IPS DF 19.7 (cell line): ENCODE measurements at regions not wholly inside any gene's neighbourhood (a gene's known extent, or its start where the extent isn't known, plus 50 kb on each side); places are given as distances from the start of the nearest gene placed in this dataset.

Experiments
- DNase-seq: peaks from one replicate; pipeline ENCODE4 v3.0.0-alpha.2; 2013; ENCODE audit warnings: low read depth, low spot score

DNA sequence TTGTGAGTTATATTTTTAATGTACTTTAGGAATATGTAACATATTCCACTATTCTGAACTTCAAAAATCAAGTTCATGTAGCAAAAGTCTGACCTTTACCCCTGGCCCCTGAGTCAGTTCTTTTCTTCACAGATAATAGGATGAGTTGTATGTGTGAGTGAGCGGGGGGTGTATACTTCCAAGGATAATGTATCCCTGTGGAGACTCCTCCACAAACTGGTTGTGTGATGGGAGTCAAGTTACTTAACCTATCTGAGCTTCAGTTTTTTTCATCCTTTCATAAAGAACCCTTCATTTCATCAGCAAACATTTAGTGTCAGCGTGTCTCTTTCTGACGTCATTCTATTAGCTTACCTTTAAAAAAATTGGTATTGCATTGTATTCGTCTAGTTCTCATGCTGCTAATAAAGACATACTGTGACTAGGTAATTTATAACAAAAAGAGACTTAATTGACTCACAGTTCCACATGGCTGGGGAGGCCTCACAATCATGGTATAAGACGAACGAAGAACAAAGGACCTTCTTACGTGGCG is 288.1 kb upstream of the GPC6 start:
- no peak for DNase-seq

DNA sequence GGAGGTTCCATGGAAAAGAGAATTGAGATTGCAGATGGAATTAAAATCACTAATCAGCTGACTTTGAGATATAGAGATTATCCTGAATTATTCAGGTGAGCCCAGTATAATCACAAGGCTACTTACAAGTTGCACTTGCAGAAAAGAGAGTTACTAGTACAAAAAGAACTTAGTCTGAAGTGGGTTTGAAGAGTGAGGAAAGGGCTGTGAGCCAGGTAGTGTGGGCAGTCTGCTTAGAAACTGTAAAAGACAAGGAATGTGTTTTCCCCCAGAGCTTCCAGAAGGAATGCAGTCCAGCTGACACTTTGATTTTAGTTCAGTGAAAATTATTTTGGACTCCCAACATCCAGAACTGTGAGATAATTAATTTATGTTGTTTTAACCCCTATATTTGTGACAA is 285.4 kb upstream of the GPC6 start:
- DNase-seq = no peak

DNA sequence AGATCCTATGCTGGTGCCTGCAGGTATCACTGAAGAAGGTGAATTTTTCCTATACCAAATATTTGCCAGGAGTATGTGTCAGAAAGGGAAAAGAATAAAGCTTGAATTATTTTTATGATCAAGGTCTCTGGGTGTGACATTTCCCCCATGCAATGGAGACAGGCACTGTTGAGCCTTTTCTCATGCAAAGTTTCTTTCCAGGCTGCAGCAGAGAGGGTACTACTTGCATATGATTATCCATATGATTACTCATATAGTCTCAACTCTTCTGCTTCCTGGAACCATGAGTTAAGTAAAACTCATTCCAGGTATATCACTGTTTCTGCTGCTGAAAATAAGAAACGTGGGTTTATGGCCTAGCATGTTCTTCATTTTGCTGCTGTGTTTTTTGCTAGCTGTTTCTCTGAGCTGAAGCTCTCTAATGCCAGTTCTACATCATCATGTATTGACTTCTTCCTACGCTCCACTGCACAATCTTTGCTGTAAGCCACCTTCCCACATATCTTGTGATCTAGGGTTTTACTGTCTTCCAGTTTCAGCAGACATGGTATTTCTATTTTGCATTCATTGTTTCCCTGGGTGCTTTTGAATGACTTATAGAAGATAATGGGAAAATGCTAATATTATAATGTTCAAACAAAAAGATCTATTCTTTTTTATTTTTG is 278.7 kb upstream of the GPC6 start:
- no peak for DNase-seq

DNA sequence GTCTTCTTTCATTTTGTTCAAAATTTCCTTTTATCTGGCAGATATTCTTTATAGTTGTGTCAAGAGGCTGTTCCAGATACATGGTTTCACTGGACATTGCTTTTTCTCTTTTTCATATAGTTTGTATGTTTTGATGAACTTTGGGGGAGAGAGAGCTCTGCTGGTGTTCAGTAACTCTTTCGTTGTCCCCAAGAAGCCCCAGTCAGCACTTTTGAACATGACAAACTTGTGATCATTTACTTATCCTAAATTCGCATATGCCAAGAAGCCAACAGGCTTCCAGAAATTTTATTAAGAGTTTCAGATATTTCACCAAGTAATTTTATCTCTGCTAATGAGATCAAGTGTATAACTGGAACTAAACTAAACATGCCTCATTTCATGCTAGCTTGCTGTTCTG is 275.8 kb upstream of the GPC6 start:
- no peak for DNase-seq

DNA sequence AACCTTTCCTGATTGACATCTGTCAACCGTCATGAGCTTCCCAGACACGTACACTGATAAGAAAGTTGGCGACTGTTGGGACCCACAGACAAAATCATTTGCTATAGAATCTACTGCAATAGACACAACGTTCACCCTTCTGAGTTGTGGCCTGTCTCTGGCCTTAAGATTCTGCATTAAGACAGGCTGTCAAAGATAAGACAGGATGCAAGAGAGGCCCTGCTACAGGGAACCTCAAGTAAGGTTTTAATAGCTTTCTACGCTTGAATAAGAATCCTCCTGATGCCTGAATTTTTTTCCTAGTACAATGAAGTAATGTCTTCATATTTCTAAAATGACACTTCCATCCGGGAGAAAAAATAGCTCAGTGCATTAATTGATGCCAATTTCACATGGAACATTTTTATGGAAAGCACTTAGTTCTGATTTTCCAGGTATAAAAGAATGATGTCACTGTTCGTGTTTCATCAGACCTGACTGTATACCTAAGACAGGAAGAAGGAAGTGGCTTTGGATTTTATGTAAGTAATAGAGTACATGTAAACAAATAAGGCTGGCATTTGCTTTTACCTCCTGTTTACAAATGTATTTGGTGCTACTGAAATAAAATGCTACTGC is 275.2 kb upstream of the GPC6 start:
- DNase-seq = no peak

GRCh38 chr13:92952161-92952560 is 274.4 kb upstream of the GPC6 start:
- no peak for DNase-seq

GRCh38 chr13:92954746-92955145 is 271.9 kb upstream of the GPC6 start:
- no peak for DNase-seq

DNA sequence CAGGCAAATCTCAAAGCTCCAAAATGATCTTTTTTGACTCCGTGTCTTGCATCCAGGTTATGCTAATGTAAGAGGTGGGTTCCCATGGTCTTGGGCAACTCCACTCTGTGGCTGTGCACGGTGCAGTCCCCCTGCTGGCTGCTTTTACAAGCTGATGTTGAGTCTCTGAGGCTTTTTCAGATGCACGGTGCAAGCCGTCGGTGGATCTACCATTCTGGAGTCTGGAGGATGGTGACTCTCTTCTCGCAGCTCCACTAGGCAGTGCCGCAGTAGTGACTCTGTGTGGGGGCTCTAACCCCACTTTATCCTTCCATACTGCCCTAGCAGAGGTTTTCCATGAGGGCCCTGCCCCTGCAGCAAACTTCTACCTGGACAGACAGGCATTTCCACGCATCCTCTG is 266.8 kb upstream of the GPC6 start:
- no peak for DNase-seq

GRCh38 chr13:92963029-92963428 is 263.6 kb upstream of the GPC6 start:
- DNase-seq = no peak

GRCh38 chr13:92966341-92966740 is 260.3 kb upstream of the GPC6 start:
- DNase-seq = no peak

DNA sequence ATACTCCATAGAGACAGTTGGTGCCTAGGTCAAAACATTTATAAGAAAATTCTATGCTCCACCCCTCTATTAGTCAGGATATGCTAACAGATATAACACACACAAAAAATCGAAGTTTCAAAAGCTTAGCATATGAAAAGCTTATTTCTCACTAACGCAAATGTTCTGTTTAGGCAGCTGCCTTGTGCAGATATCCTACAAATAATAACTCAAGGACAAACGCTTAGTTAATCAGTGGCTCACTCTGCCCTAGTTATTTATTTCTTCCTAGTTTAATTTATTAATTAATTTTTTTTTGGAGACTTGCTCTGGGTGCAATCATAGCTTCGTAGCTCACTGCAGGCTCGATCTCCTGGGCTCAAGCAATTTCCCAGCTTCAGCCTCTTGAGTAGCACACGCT is 259.7 kb upstream of the GPC6 start:
- DNase-seq = no peak

DNA sequence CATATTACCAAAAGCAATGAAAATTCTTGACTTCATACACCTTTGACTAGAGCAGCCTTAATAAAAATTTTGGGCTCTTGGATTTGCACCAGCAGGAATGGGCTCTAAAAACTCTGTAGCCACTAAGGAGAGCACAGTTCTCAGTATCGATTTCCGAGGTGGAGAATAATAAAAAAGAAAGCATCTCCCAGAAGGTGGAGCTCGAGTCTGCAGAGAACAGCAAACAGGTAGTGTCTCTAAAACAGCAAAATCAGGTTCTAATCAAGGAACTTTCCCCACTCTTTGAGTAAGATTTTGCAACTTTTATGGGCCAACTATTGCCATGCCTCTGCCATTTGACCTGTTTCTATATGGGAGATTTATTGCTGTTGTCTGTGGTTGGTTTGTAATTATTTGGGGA is 258.7 kb upstream of the GPC6 start:
- DNase-seq = no peak

DNA sequence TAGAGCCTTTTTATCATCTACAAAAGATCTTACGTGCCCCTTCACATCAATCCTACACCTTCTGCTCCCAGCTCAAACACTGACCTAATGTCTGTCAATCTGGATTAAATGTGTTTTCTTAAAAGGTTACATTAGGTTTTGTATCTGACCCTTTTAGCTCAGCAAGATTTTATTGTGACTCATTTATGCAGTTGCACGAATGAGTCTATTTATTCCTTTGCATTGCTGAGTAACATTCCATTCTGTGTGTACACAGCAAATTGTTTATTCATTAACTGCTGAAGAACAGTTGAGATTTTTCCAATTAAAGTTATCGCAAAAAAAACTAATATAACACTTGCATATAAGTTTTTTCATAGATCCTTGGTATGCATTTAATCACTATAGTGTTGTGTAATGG is 253.9 kb upstream of the GPC6 start:
- DNase-seq = no peak

- DNase-seq = no peak
Measured at GRCh38 chr13:92974905-92975429, 251.6 kb upstream of the GPC6 start.

DNA sequence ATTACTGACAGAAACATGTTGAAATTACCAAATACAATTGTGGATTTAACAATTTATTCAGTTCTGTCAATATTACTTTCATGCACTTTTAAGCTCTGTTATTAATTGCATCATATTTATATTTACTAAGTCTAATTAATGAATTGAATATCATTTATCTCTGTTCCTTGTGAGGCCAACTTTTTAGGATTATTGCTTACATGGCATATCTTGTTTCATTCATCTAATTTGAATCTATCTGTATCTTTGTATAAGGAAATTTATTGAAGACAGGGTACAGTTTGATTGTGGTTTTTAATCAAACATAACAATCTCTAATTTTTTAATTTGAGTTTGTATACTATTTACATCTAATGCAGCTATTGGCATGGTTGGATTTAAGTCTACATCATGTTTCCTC is 249.9 kb upstream of the GPC6 start:
- DNase-seq = no peak

- DNase-seq = no peak
Measured at GRCh38 chr13:92984151-92984550, 242.5 kb upstream of the GPC6 start.

DNA sequence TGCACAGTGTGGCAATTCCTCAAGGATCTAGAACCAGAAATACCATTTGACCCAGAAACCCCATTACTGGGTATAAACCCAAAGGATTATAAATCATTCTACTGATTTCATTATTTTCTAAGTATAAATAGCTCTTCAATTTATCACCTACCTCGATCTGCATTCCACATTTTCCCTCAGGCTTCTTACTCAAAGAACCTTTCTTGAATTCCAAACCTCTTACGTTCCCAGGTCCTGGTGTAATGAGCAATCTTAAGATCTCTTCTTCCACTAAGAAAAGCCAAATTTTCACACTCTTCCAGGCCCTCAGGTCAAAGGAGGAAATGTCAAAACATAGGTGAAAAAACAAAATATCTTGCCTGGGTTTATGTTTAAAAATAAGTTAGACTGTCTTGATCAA is 237.3 kb upstream of the GPC6 start:
- no peak for DNase-seq

- no peak for DNase-seq
Measured at GRCh38 chr13:92991692-92992091, 234.9 kb upstream of the GPC6 start.

- no peak for DNase-seq
Measured at GRCh38 chr13:92994056-92994455, 232.6 kb upstream of the GPC6 start.

- DNase-seq = no peak
Measured at GRCh38 chr13:93001866-93002461, 224.6 kb upstream of the GPC6 start.

- DNase-seq = no peak
Measured at GRCh38 chr13:93003531-93003930, 223.1 kb upstream of the GPC6 start.

- DNase-seq = peak; percentile 15
Measured at GRCh38 chr13:93004919-93005318, 221.7 kb upstream of the GPC6 start.

- no peak for DNase-seq
Measured at GRCh38 chr13:93007928-93008327, 218.7 kb upstream of the GPC6 start.
